NB4 (cell line): ENCODE measurements at regions not wholly inside any gene's neighbourhood (a gene's known extent, or its start where the extent isn't known, plus 50 kb on each side); places are given as distances from the start of the nearest gene placed in this dataset.

ENCODE experiments used
- POLR2A ChIP-seq: IDR thresholded peaks from 2 replicates; pipeline ENCODE4 v1.6.1; 2011; ENCODE audit warnings: mild to moderate bottlenecking; ENCODE audit not compliant: insufficient read length; ENCODE audit errors: extremely low read depth
- TF ChIP-seq, protein P1 (sequence below): IDR thresholded peaks from one replicate; pipeline ENCODE4 v1.5.1; 2012; ENCODE audit warnings: low read depth, low read length
- TF ChIP-seq, protein P2 (sequence below): IDR thresholded peaks from 2 replicates; pipeline ENCODE4 v1.6.1; 2011; ENCODE audit warnings: low read depth, low read length

DNA sequence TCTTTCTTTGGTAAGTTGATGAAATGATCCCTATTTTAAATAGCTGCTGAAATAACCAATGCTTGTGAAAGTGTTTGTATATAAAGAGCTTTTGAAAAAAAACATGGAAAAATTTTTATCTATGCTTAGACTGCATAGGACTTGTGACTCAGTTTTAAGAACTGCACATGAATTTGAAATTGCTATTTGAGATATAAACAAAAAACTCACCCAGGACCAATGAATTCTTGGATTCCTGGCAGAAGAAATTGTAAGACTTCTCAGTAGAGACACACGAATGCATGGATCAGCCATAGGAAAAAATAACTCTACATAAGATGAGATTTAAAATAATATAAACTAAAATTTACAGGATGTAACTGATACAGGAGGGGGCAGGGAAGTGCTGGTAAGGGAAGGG, 278.8 kb upstream of the SORCS1 start:
- TF ChIP-seq, protein P1, sequence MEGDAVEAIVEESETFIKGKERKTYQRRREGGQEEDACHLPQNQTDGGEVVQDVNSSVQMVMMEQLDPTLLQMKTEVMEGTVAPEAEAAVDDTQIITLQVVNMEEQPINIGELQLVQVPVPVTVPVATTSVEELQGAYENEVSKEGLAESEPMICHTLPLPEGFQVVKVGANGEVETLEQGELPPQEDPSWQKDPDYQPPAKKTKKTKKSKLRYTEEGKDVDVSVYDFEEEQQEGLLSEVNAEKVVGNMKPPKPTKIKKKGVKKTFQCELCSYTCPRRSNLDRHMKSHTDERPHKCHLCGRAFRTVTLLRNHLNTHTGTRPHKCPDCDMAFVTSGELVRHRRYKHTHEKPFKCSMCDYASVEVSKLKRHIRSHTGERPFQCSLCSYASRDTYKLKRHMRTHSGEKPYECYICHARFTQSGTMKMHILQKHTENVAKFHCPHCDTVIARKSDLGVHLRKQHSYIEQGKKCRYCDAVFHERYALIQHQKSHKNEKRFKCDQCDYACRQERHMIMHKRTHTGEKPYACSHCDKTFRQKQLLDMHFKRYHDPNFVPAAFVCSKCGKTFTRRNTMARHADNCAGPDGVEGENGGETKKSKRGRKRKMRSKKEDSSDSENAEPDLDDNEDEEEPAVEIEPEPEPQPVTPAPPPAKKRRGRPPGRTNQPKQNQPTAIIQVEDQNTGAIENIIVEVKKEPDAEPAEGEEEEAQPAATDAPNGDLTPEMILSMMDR, result no peak
- TF ChIP-seq, protein P2, sequence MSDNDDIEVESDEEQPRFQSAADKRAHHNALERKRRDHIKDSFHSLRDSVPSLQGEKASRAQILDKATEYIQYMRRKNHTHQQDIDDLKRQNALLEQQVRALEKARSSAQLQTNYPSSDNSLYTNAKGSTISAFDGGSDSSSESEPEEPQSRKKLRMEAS, result no peak
- TF ChIP-seq POLR2A, result no peak
